ENCODE measurements at regions not wholly inside any gene's neighbourhood (a gene's known extent, or its start where the extent isn't known, plus 50 kb on each side); places are given as distances from the start of the nearest gene placed in this dataset.
"Not testable (repeated sequence)": the region's sequence is repeated elsewhere in the genome, so short reads cannot be mapped to it uniquely, and the experiment has no call there.

- POLR2A ChIA-PET (ENCODE audit: partially characterized antibody): no interaction called here
- no peak overlapping the region for H3K4me3 Mint-ChIP-seq
- H3K36me3 ChIP-seq (ENCODE audit: insufficient read depth, low read length): no peaks in the 10 kb centered on the region
- H3K36me3 Mint-ChIP-seq: no peaks in the 10 kb centered on the region
- no peak for DNase-seq
- no peak overlapping the region for H3K27ac Mint-ChIP-seq
- H3K27me3 Mint-ChIP-seq: no peaks in the 10 kb centered on the region
- no peak overlapping the region for H3K4me3 ChIP-seq (ENCODE audit: low read length in 2 of 2)
- no peak overlapping the region for H3K27ac ChIP-seq (ENCODE audit: low read depth, low read length)
- intact Hi-C loops (cut with micrococcal nuclease): no loop called here
- no peaks in the 10 kb centered on the region for H3K27me3 ChIP-seq (ENCODE audit: insufficient read depth, low read length)
- no peaks in the 10 kb centered on the region for H3K4me1 ChIP-seq (ENCODE audit: insufficient read depth, low read length)
- H3K9me3 Mint-ChIP-seq: peaks cover 0 to 2% (median under 1%) of the 10 kb centered on the region in 8 donors
- CTCF ChIA-PET (ENCODE audit: partially characterized antibody): no interaction called here
- no peaks in the 10 kb centered on the region for H3K9me3 ChIP-seq (ENCODE audit: control insufficient read depth in 1 of 2, low read length in 2 of 2)
- H3K4me1 Mint-ChIP-seq: no peaks in the 10 kb centered on the region
Observed at GRCh38 chr7:93812061-93812460, 78.5 kb downstream of the TFPI2 start.

GRCh38 chr7:93811198-93811597, 79.4 kb downstream of the TFPI2 start:
- DNase-seq: no peak
- Histone ChIP-seq H3K27me3 (ENCODE audit: insufficient read depth, low read length) (no peaks in the 10 kb centered on the region), H3K9me3 (ENCODE audit: control insufficient read depth in 1 of 2, low read length in 2 of 2) (no peaks in the 10 kb centered on the region), H3K4me3 (ENCODE audit: low read length in 2 of 2) (no peak overlapping the region), H3K36me3 (ENCODE audit: insufficient read depth, low read length) (no peaks in the 10 kb centered on the region), H3K27ac (ENCODE audit: low read depth, low read length) (no peak overlapping the region), H3K4me1 (ENCODE audit: insufficient read depth, low read length) (no peaks in the 10 kb centered on the region)
- peaks cover 0 to 2% (median under 1%) of the 10 kb centered on the region in 8 donors for H3K9me3 Mint-ChIP-seq
- no peak overlapping the region for H3K4me3 Mint-ChIP-seq
- no peak overlapping the region for H3K27ac Mint-ChIP-seq
- peaks cover 0 to under 1% of the 10 kb centered on the region in 2 donors for H3K27me3 Mint-ChIP-seq
- no peaks in the 10 kb centered on the region for H3K36me3 Mint-ChIP-seq
- no peaks in the 10 kb centered on the region for H3K4me1 Mint-ChIP-seq
- CTCF ChIA-PET (ENCODE audit: partially characterized antibody): no interaction called here
- POLR2A ChIA-PET (ENCODE audit: partially characterized antibody): no interaction called here
- intact Hi-C loops (cut with micrococcal nuclease): no loop called here

- Mint-ChIP-seq H3K9me3 (peaks cover 0 to 2% (median under 1%) of the 10 kb centered on the region in 8 donors), H3K4me1 (no peaks in the 10 kb centered on the region), H3K36me3 (no peaks in the 10 kb centered on the region), H3K27me3 (peaks cover 0 to 1% of the 10 kb centered on the region in 2 donors), H3K4me3 (no peak overlapping the region), H3K27ac (no peak overlapping the region)
- no peak overlapping the region for H3K4me3 ChIP-seq (ENCODE audit: low read length in 2 of 2)
- ChIA-PET POLR2A (ENCODE audit: partially characterized antibody) (no interaction called here), CTCF (ENCODE audit: partially characterized antibody) (no interaction called here)
- no peak overlapping the region for H3K27ac ChIP-seq (ENCODE audit: low read depth, low read length)
- no peak for DNase-seq
- H3K4me1 ChIP-seq (ENCODE audit: insufficient read depth, low read length): no peaks in the 10 kb centered on the region
- no peaks in the 10 kb centered on the region for H3K9me3 ChIP-seq (ENCODE audit: control insufficient read depth in 1 of 2, low read length in 2 of 2)
- intact Hi-C loops (cut with micrococcal nuclease): no loop called here
- no peaks in the 10 kb centered on the region for H3K27me3 ChIP-seq (ENCODE audit: insufficient read depth, low read length)
- H3K36me3 ChIP-seq (ENCODE audit: insufficient read depth, low read length): no peaks in the 10 kb centered on the region
Observed at GRCh38 chr7:93810561-93810960, 80.0 kb downstream of the TFPI2 start.

DNA sequence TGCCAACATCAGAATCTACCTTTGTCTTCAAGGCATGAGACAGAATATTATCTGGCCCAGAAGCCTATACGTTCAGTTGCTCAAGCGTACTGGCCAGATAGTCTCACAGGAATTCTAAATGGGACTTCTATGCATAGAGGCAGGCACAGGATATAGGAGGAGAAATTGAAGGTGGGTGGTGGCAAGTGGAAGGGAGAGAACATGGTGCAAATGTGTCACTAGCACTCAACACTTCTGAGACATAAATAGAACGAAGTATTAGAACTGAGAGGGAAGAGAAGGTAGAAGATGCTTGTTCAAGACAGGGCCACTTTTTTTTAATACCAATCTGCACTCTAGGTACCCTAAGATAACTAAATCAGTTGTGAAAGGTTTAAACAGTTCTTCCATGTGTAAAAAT, 85.8 kb downstream of the TFPI2 start:
- POLR2A ChIA-PET (ENCODE audit: partially characterized antibody): no interaction called here
- CTCF ChIA-PET (ENCODE audit: partially characterized antibody): no interaction called here

DNA sequence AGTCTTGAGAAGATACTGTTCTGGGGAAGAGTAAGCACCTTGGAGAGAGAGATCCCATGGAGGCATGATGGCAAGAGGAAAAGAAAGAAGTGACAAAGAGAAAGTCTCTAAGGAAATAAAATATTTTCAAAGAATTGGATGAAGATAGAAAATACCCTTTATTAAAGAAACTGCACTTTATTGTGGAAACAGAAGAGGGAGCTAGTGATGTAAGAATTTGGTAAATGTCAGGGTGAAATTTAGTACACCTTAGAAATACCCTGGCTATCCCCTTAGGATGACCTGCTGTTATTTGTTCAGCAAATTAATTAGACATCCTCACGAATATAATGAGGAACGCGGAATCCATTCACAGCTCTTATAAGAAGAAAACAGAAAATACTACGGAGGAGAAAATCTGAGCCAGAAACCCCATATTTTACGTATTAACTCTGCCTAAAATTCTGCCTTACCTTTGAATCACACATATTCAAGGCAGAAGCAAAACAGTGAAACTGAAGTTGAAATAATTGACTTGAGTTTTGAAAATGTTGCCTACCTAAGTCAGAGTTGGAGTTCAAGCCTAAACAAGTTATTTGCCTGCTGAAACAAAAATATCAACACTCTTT, 90.7 kb downstream of the TFPI2 start:
- ChIA-PET CTCF (ENCODE audit: partially characterized antibody) (no interaction called here), POLR2A (ENCODE audit: partially characterized antibody) (no interaction called here)
- H3K4me1 Mint-ChIP-seq: no peaks in the 10 kb centered on the region
- no peaks in the 10 kb centered on the region for H3K36me3 Mint-ChIP-seq
- DNase-seq: no peak
- Histone ChIP-seq H3K27me3 (ENCODE audit: insufficient read depth, low read length) (no peaks in the 10 kb centered on the region), H3K4me3 (ENCODE audit: low read length in 2 of 2) (no peak overlapping the region), H3K9me3 (ENCODE audit: control insufficient read depth in 1 of 2, low read length in 2 of 2) (no peaks in the 10 kb centered on the region), H3K27ac (ENCODE audit: low read depth, low read length) (no peak overlapping the region), H3K36me3 (ENCODE audit: insufficient read depth, low read length) (no peaks in the 10 kb centered on the region), H3K4me1 (ENCODE audit: insufficient read depth, low read length) (no peaks in the 10 kb centered on the region)
- H3K9me3 Mint-ChIP-seq: peaks cover 0 to 6% (median 3%) of the 10 kb centered on the region in 8 donors
- no peak overlapping the region for H3K27ac Mint-ChIP-seq
- intact Hi-C loops (cut with micrococcal nuclease): no loop called here
- peaks cover 0 to 2% of the 10 kb centered on the region in 2 donors for H3K27me3 Mint-ChIP-seq
- H3K4me3 Mint-ChIP-seq: no peak overlapping the region

More for the DNA sequence above, 85.8 kb downstream of the TFPI2 start:
- Mint-ChIP-seq H3K27ac (no peak overlapping the region), H3K27me3 (peaks cover 0 to 1% of the 10 kb centered on the region in 2 donors), H3K4me1 (no peaks in the 10 kb centered on the region), H3K4me3 (no peak overlapping the region), H3K36me3 (no peaks in the 10 kb centered on the region), H3K9me3 (peaks cover 0 to 5% (median 1%) of the 10 kb centered on the region in 8 donors)
- Histone ChIP-seq H3K36me3 (ENCODE audit: insufficient read depth, low read length) (no peaks in the 10 kb centered on the region), H3K9me3 (ENCODE audit: control insufficient read depth in 1 of 2, low read length in 2 of 2) (no peaks in the 10 kb centered on the region), H3K4me3 (ENCODE audit: low read length in 2 of 2) (no peak overlapping the region), H3K4me1 (ENCODE audit: insufficient read depth, low read length) (no peaks in the 10 kb centered on the region), H3K27me3 (ENCODE audit: insufficient read depth, low read length) (no peaks in the 10 kb centered on the region), H3K27ac (ENCODE audit: low read depth, low read length) (no peak overlapping the region)
- DNase-seq: no peak
- intact Hi-C loops (cut with micrococcal nuclease): no loop called here

- H3K36me3 ChIP-seq (ENCODE audit: insufficient read depth, low read length); H3K27me3 Mint-ChIP-seq; H3K4me1 ChIP-seq (ENCODE audit: insufficient read depth, low read length); H3K4me1 Mint-ChIP-seq; H3K27ac ChIP-seq (ENCODE audit: low read depth, low read length); H3K9me3 Mint-ChIP-seq; POLR2A ChIA-PET (ENCODE audit: partially characterized antibody); H3K4me3 ChIP-seq (ENCODE audit: low read length in 2 of 2); CTCF ChIA-PET (ENCODE audit: partially characterized antibody); H3K36me3 Mint-ChIP-seq; H3K9me3 ChIP-seq (ENCODE audit: control insufficient read depth in 1 of 2, low read length in 2 of 2); H3K4me3 Mint-ChIP-seq; DNase-seq; H3K27ac Mint-ChIP-seq; intact Hi-C loops (cut with micrococcal nuclease); H3K27me3 ChIP-seq (ENCODE audit: insufficient read depth, low read length): not testable (repeated sequence)
Observed at GRCh38 chr7:93793084-93793697, 97.4 kb downstream of the TFPI2 start.

DNA sequence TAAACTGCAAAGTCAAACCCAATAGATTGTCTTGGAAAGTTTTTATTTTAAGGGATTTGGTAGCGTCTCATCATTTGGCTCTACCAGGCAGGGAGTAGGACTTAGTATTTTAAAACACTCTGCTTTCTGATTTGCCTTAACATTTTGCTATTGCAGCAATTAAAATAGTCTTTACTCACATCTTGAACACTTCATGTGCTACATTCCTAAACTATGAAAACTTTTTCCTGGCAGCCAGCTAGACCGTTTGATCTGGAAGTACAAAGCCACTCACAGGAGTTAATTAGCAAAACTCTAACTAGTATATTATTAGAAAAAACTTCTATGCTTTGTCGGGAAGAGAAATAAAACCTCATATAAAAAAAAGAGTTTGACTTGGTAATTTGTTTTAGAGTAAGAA, 111.4 kb downstream of the TFPI2 start:
- Histone ChIP-seq H3K36me3 (ENCODE audit: insufficient read depth, low read length) (no peaks in the 10 kb centered on the region), H3K4me3 (ENCODE audit: low read length in 2 of 2) (no peak overlapping the region), H3K27me3 (ENCODE audit: insufficient read depth, low read length) (no peaks in the 10 kb centered on the region), H3K4me1 (ENCODE audit: insufficient read depth, low read length) (no peaks in the 10 kb centered on the region), H3K27ac (ENCODE audit: low read depth, low read length) (no peak overlapping the region), H3K9me3 (ENCODE audit: control insufficient read depth in 1 of 2, low read length in 2 of 2) (no peaks in the 10 kb centered on the region)
- Mint-ChIP-seq H3K36me3 (no peaks in the 10 kb centered on the region), H3K4me3 (no peak overlapping the region), H3K27me3 (no peaks in the 10 kb centered on the region), H3K27ac (no peak overlapping the region), H3K9me3 (peaks cover 0 to 4% (median 0%) of the 10 kb centered on the region in 8 donors), H3K4me1 (no peaks in the 10 kb centered on the region)
- intact Hi-C loops (cut with micrococcal nuclease): no loop called here
- DNase-seq: no peak
- ChIA-PET POLR2A (ENCODE audit: partially characterized antibody) (no interaction called here), CTCF (ENCODE audit: partially characterized antibody) (no interaction called here)
